Tibial nerve (tissue), 4 donors: ENCODE measurements at regions not wholly inside any gene's neighbourhood (a gene's known extent, or its start where the extent isn't known, plus 50 kb on each side); places are given as distances from the start of the nearest gene placed in this dataset.

ENCODE experiments used
- DNase-seq, 2 donors: peaks; one replicate each; pipeline ENCODE4 v3.0.0-alpha.2; 2019; ENCODE audit warnings: low spot score in 2 of 2
- H3K27ac ChIP-seq, 4 donors: fragments of 200-600 bp; sonication (generic) in 3 of 4; one replicate each; pipeline ENCODE4 v1.5.1; 2017 to 2019; ENCODE audit warnings: mild to moderate bottlenecking in 1 of 4
- H3K27me3 ChIP-seq, 2 donors: fragments of 200-600 bp; sonication (generic) in 1 of 2; one replicate each; pipeline versions ENCODE4 v1.5.1 to v1.6.0; 2017 to 2019
- H3K36me3 ChIP-seq, 3 donors: fragments of 200-600 bp; sonication (generic); one replicate each; pipeline ENCODE4 v1.5.1; 2018 to 2019
- H3K4me1 ChIP-seq, 4 donors: fragments of 200-600 bp; sonication (generic) in 3 of 4; one replicate each; pipeline ENCODE4 v1.5.1; 2017 to 2019
- H3K4me3 ChIP-seq, 4 donors: fragments of 200-600 bp; sonication (generic) in 3 of 4; one replicate each; pipeline ENCODE4 v1.5.1; 2017 to 2019; ENCODE audit warnings: mild to moderate bottlenecking in 1 of 4, moderate library complexity in 1 of 4
- H3K9me3 ChIP-seq, 4 donors: fragments of 200-600 bp; sonication (generic) in 3 of 4; one replicate each; pipeline ENCODE4 v1.5.1; 2017 to 2019
- CTCF ChIP-seq, 5 experiments: fragments of 200-600 bp in 3 of 5; fragments of 450-650 bp in 2 of 5; sonication (generic) in 3 of 5; IDR thresholded peaks; one replicate each; pipeline ENCODE4 v1.5.1; 2016 to 2019; ENCODE audit warnings: antibody characterized with exemption in 5 of 5, mild to moderate bottlenecking in 3 of 5, moderate library complexity in 2 of 5
- EP300 ChIP-seq, 2 donors: sonication (generic); formaldehyde crosslinking; IDR thresholded peaks; one replicate each; pipeline ENCODE4 v1.6.1; 2017; ENCODE audit warnings: antibody characterized with exemption in 2 of 2, mild to moderate bottlenecking in 1 of 2
- POLR2A ChIP-seq, 2 donors: fragments of 450-650 bp; IDR thresholded peaks; one replicate each; pipeline ENCODE4 v1.6.1; 2017; ENCODE audit warnings: antibody characterized with exemption in 2 of 2, mild to moderate bottlenecking in 2 of 2, moderate library complexity in 2 of 2
- WGBS, 2 donors: methylation state at CpG; one replicate each; pipeline ENCODE4 v1.1.5; 2018; 5-methylcytosine and 5-hydroxymethylcytosine counted together

DNA sequence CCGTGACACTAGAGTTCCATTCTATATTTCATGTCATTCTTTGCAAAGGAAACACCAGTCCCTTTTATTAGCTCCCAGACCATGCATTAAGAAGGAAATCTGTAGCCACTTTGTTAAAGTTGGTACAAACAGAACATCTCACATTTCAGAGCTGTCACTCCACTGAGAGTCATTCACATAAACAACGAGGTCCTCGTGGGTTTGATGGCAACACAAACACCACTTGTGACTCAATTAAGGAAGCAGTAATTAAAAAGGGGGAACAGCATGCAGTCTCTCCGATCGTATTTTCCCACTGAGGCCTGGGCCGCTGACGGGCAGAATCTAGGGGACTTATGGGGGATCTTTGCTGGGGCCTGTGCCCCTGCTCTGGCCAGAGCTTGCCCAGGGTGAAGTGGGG is 94.2 kb upstream of the ZNF618 start:
- TF ChIP-seq CTCF (IDR thresholded peaks at IDR 0.05): no peak
- no peak for TF ChIP-seq EP300 (IDR thresholded peaks at IDR 0.05)
- no peak for TF ChIP-seq POLR2A (IDR thresholded peaks at IDR 0.05)
- H3K4me1 ChIP-seq: no peaks in the 10 kb centered on the region
- no peaks in the 10 kb centered on the region for H3K27me3 ChIP-seq
- 53 to 55% methylated on average over 7 of the region's 7 CpGs for WGBS, 2 donors
- H3K9me3 ChIP-seq: peaks cover 0 to 6% (median 0%) of the 10 kb centered on the region in 4 donors
- no peak for DNase-seq
- no peak overlapping the region for H3K27ac ChIP-seq
- no peaks in the 10 kb centered on the region for H3K36me3 ChIP-seq
- no peak overlapping the region for H3K4me3 ChIP-seq

GRCh38 chr9:113783475-113783874 is 92.6 kb upstream of the ZNF618 start:
- Histone ChIP-seq H3K4me3 (no peak overlapping the region), H3K27me3 (no peaks in the 10 kb centered on the region), H3K36me3 (no peaks in the 10 kb centered on the region), H3K27ac (no peak overlapping the region), H3K4me1 (no peaks in the 10 kb centered on the region), H3K9me3 (peaks cover 0 to under 1% (median 0%) of the 10 kb centered on the region in 4 donors)
- TF ChIP-seq POLR2A (IDR thresholded peaks at IDR 0.05): no peak
- TF ChIP-seq CTCF (IDR thresholded peaks at IDR 0.05): no peak
- no peak for TF ChIP-seq EP300 (IDR thresholded peaks at IDR 0.05)
- DNase-seq: no peak
- 98 to 99% methylated on average over 2 of the region's 2 CpGs for WGBS, 2 donors

DNA sequence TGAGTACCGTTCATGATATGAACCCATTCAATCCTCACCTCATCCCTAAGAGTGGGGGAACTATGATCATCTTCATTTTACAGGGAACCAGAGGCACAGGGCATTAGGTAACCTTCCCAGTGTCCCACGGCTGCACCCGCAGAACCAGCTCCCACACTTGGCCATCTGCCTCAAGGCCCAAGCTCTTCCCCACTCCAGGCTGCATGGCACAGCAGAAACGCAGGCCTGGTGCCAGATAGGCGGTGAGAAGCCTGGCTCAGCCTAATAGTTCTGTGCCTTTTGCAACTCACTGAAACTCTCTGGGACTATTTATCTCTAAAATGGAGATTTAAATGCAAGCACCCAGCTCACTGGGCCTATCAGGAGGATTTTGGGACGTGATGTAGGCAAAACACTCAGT is 90.8 kb upstream of the ZNF618 start:
- no peak overlapping the region for H3K4me3 ChIP-seq
- no peak for DNase-seq
- H3K27ac ChIP-seq: no peak overlapping the region
- no peaks in the 10 kb centered on the region for H3K9me3 ChIP-seq
- TF ChIP-seq EP300 (IDR thresholded peaks at IDR 0.05) (no peak), CTCF (IDR thresholded peaks at IDR 0.05) (no peak), POLR2A (IDR thresholded peaks at IDR 0.05) (no peak)
- no peaks in the 10 kb centered on the region for H3K27me3 ChIP-seq
- WGBS, 2 donors: 86 to 87% methylated on average over 6 of the region's 6 CpGs
- H3K36me3 ChIP-seq: no peaks in the 10 kb centered on the region
- no peaks in the 10 kb centered on the region for H3K4me1 ChIP-seq

DNA sequence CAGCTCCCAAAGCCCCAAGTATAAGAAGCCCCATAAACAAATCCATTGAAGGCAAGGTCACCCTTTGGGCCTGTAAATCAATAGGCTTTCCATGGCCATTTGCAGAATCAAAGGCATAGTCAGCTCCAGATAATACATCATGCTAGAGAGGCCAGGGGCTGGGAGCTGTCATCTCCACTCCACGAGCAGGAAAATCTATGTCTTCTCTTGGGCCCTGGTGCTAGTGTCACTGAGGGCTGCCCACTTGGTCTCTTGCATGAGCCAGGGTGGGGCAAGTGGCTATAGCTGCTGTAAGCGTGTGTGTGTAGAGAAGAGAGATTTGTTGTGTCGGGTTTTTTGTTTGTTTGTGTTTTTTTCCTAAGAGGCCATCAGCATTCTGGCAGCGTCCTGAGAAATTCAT is 90.0 kb upstream of the ZNF618 start:
- no peaks in the 10 kb centered on the region for H3K27me3 ChIP-seq
- no peak for DNase-seq
- H3K4me3 ChIP-seq: no peak overlapping the region
- WGBS, 2 donors: 64 to 66% methylated on average over 4 of the region's 4 CpGs
- H3K4me1 ChIP-seq: no peaks in the 10 kb centered on the region
- H3K36me3 ChIP-seq: no peaks in the 10 kb centered on the region
- H3K9me3 ChIP-seq: no peaks in the 10 kb centered on the region
- no peak overlapping the region for H3K27ac ChIP-seq
- TF ChIP-seq EP300 (IDR thresholded peaks at IDR 0.05) (no peak), CTCF (IDR thresholded peaks at IDR 0.05) (no peak), POLR2A (IDR thresholded peaks at IDR 0.05) (no peak)

DNA sequence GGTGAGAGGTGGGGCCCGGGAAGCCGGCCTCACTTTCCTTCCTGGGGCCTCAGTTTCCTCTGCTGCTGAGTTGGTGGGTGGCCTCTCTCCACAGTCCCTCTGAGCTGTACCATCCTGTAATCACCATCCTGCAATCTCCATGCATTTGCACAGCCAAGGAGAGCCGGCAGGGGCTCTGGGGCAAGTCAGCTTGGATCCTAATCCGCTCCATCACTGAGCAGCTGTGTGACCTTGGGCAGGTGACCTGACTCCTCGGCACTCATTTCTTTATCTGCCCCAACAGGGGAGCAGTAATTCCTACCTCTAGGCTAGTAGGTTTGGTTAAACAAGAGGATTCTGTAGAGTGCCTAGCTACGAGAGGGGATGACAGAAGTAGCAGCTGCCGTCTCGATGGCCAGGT is 88.2 kb upstream of the ZNF618 start:
- Histone ChIP-seq H3K9me3 (no peaks in the 10 kb centered on the region), H3K27me3 (no peaks in the 10 kb centered on the region), H3K4me1 (no peaks in the 10 kb centered on the region), H3K27ac (no peak overlapping the region), H3K36me3 (no peaks in the 10 kb centered on the region), H3K4me3 (no peak overlapping the region)
- DNase-seq: no peak
- WGBS, 2 donors: 83 to 85% methylated on average over 8 of the region's 8 CpGs
- TF ChIP-seq EP300 (IDR thresholded peaks at IDR 0.05) (no peak), CTCF (IDR thresholded peaks at IDR 0.05) (no peak), POLR2A (IDR thresholded peaks at IDR 0.05) (no peak)
